ENCODE measurements at regions not wholly inside any gene's neighbourhood (a gene's known extent, or its start where the extent isn't known, plus 50 kb on each side); places are given as distances from the start of the nearest gene placed in this dataset.

DNA sequence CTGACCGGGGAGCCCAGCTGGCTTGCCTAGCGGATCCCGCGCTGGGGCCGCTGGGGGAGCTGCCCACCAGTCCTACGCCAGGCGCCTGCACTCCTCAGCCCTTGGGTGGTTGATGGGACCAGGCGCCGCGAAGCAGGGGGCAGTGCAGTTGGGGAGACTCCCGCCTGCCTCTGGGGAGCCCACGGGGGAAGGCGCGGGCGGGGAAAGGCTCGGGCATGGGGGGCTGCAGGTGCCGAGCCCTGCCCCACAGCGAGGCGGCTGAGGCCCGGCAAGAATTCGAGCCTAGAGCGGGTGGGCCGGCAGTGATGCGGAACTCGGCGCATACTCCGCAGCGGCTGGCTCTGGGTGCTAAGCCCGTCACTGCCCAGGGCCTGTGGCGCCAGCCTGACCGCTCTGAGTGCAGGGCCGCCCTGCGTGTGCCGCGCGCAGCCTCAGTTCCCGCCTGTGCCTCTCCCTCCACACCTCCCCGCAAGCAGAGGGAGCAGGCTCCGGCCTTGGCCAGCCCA lies 249.1 kb upstream of the TEKT4 start:
- TF ChIP-seq, protein P1, sequence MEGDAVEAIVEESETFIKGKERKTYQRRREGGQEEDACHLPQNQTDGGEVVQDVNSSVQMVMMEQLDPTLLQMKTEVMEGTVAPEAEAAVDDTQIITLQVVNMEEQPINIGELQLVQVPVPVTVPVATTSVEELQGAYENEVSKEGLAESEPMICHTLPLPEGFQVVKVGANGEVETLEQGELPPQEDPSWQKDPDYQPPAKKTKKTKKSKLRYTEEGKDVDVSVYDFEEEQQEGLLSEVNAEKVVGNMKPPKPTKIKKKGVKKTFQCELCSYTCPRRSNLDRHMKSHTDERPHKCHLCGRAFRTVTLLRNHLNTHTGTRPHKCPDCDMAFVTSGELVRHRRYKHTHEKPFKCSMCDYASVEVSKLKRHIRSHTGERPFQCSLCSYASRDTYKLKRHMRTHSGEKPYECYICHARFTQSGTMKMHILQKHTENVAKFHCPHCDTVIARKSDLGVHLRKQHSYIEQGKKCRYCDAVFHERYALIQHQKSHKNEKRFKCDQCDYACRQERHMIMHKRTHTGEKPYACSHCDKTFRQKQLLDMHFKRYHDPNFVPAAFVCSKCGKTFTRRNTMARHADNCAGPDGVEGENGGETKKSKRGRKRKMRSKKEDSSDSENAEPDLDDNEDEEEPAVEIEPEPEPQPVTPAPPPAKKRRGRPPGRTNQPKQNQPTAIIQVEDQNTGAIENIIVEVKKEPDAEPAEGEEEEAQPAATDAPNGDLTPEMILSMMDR (conservative IDR thresholded peaks at IDR 0.05; ENCODE audit: low read depth, low read length), result no peak
- TF ChIP-seq POLR2A (IDR thresholded peaks at IDR 0.05; ENCODE audit: low read depth, low read length), result no peak
